GM18909 (cell line): ENCODE measurements at regions not wholly inside any gene's neighbourhood (a gene's known extent, or its start where the extent isn't known, plus 50 kb on each side); places are given as distances from the start of the nearest gene placed in this dataset.
A peak's percentile ranks its signal among the peaks of the same experiment; 100 is the strongest.

Source experiments
- ATAC-seq: cut with Tn5 transposase; IDR thresholded peaks from one replicate; pipeline ENCODE4 v1.9.1; 2021; ENCODE audit warnings: mild to moderate bottlenecking; ENCODE audit not compliant: unreplicated experiment, poor library complexity

- ATAC-seq: no peak
These were observed 547.2 kb downstream of the ZNF804A start for GRCh38 chr2:185145316-185146121.

GRCh38 chr2:185147361-185147760 lies 549.0 kb downstream of the ZNF804A start:
- no peak for ATAC-seq

- ATAC-seq: no peak
These were observed 553.9 kb downstream of the ZNF804A start for GRCh38 chr2:185152186-185152585.

GRCh38 chr2:185161701-185162100 lies 563.4 kb downstream of the ZNF804A start:
- no peak for ATAC-seq

- no peak for ATAC-seq
These were observed 564.3 kb upstream of the FSIP2 start for GRCh38 chr2:185174353-185174752.

- ATAC-seq: no peak
These were observed 558.9 kb upstream of the FSIP2 start for GRCh38 chr2:185179743-185180142.

GRCh38 chr2:185181901-185182300 lies 556.7 kb upstream of the FSIP2 start:
- no peak for ATAC-seq

- no peak for ATAC-seq
These were observed 553.6 kb upstream of the FSIP2 start for GRCh38 chr2:185185044-185185443.

- ATAC-seq: no peak
These were observed 551.2 kb upstream of the FSIP2 start for GRCh38 chr2:185187421-185187820.

GRCh38 chr2:185188656-185189055 lies 549.9 kb upstream of the FSIP2 start:
- ATAC-seq: no peak

- no peak for ATAC-seq
These were observed 537.5 kb upstream of the FSIP2 start for GRCh38 chr2:185201063-185201462.

GRCh38 chr2:185202381-185202780 lies 536.2 kb upstream of the FSIP2 start:
- no peak for ATAC-seq

GRCh38 chr2:185202945-185203528 lies 535.6 kb upstream of the FSIP2 start:
- no peak for ATAC-seq

- ATAC-seq: no peak
These were observed 530.3 kb upstream of the FSIP2 start for GRCh38 chr2:185208261-185208660.

GRCh38 chr2:185215497-185215896 lies 523.1 kb upstream of the FSIP2 start:
- peak; percentile 63 for ATAC-seq

- no peak for ATAC-seq
These were observed 518.6 kb upstream of the FSIP2 start for GRCh38 chr2:185219981-185220380.

GRCh38 chr2:185222311-185222710 lies 516.3 kb upstream of the FSIP2 start:
- ATAC-seq: no peak

GRCh38 chr2:185227391-185227790 lies 511.2 kb upstream of the FSIP2 start:
- no peak for ATAC-seq

GRCh38 chr2:185239491-185239890 lies 499.1 kb upstream of the FSIP2 start:
- ATAC-seq: no peak

GRCh38 chr2:185240796-185241195 lies 497.8 kb upstream of the FSIP2 start:
- ATAC-seq: no peak

GRCh38 chr2:185241556-185241955 lies 497.0 kb upstream of the FSIP2 start:
- no peak for ATAC-seq

GRCh38 chr2:185242462-185242861 lies 496.1 kb upstream of the FSIP2 start:
- ATAC-seq: no peak
